Stomach (tissue), 4 donors: ENCODE measurements at regions not wholly inside any gene's neighbourhood (a gene's known extent, or its start where the extent isn't known, plus 50 kb on each side); places are given as distances from the start of the nearest gene placed in this dataset.

Experiments used
- CTCF ChIP-seq, 7 experiments: fragments of 450-650 bp in 4 of 7; fragments of 200-600 bp in 3 of 7; sonication (generic) in 3 of 7; IDR thresholded peaks; one replicate each; pipeline ENCODE4 v1.5.1; 2016 to 2019; ENCODE audit warnings: antibody characterized with exemption in 7 of 7, control low read depth in 2 of 7, mild to moderate bottlenecking in 1 of 7
- EP300 ChIP-seq: sonication (generic); formaldehyde crosslinking; IDR thresholded peaks from one replicate; pipeline ENCODE4 v1.6.1; 2017; ENCODE audit warnings: antibody characterized with exemption
- POLR2A ChIP-seq, 4 donors: fragments of 450-650 bp; IDR thresholded peaks; one replicate each; pipeline ENCODE4 v1.6.1; 2016; ENCODE audit warnings: antibody characterized with exemption in 4 of 4, control low read depth in 2 of 4, mild to moderate bottlenecking in 1 of 4, moderate library complexity in 1 of 4
- POLR2AphosphoS5 ChIP-seq, 3 donors: sonication (generic); formaldehyde crosslinking; IDR thresholded peaks; one replicate each; pipeline ENCODE4 v1.6.1; 2016; ENCODE audit warnings: antibody characterized with exemption in 3 of 3

DNA sequence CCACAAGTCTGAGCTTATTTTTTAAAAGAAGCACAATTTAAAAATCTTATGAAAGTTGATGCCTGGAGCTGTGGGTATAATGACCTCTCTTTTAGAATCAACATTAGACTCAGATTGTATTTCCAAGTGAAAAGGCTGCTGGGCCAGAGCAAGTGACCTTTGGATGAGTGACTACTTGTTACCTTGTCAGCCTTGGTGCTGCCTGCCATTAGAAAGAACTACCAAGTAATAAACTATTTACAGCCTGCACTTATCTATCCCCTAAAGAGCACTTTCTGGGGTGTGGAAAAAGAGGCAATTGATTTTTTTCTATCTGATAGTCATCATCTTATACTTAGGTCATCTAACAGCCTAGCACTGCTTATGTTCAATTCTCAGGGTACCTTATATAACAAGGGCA is 134.9 kb upstream of the FBXL17 start:
- TF ChIP-seq CTCF (IDR thresholded peaks at IDR 0.05) (no peak), POLR2A (IDR thresholded peaks at IDR 0.05) (no peak), POLR2AphosphoS5 (IDR thresholded peaks at IDR 0.05) (no peak), EP300 (no peak)
